HepG2 (cell line): ENCODE measurements at regions not wholly inside any gene's neighbourhood (a gene's known extent, or its start where the extent isn't known, plus 50 kb on each side); places are given as distances from the start of the nearest gene placed in this dataset.

ENCODE experiments used
- ATAC-seq: fragments of 200-7000 bp; cut with Tn5 transposase; 3 replicates; pipeline ENCODE4 v1.9.1; 2020; ENCODE audit warnings: mild to moderate bottlenecking, moderate library complexity
- BruUV-seq: library from RNA; stranded (reverse); fragments of 400-500 nt; replicated peaks from 2 replicates; lab custom pipeline; 2021; lab: Mats Ljungman, UMichigan
- CTCF ChIA-PET: fragments of 300-600 bp; formaldehyde crosslinking; extraction: SDS; loops from one replicate; lab custom pipeline; 2021; ENCODE audit warnings: low total read pairs, inconsistent platforms, low intra/inter-chr PET ratio; lab: Yijun Ruan, JAX
- POLR2A ChIA-PET: fragments of 350-600 bp; sonication (Branson Sonifier 250); formaldehyde crosslinking; loops from one replicate; lab custom pipeline; 2020; ENCODE audit warnings: antibody characterized with exemption, inconsistent platforms; lab: Yijun Ruan, JAX
- DNase-seq: peaks from one replicate; pipeline ENCODE4 v3.0.0-alpha.2; 2015; ENCODE audit warnings: low spot score
- FAIRE-seq: peaks from 3 replicates; lab custom pipeline; 2011; peaks lifted over from hg19 to GRCh38; lab: Jason Lieb, UNC
- H2AFZ ChIP-seq: one replicate; pipeline ENCODE4 v1.6.1; 2011; ENCODE audit warnings: low read length, inconsistent platforms
- H3K27ac ChIP-seq: fragments of 300-600 bp; 3 replicates; pipeline ENCODE4 v1.8.0; 2011; ENCODE audit warnings: mixed run types, mild to moderate bottlenecking, mixed read lengths, low read length, inconsistent platforms; ENCODE audit not compliant: insufficient read depth; ENCODE audit errors: extremely low read length
- H3K27me3 ChIP-seq, 2 experiments: fragments of 200-600 bp in 1 of 2; 2 replicates in 1 of 2; 3 replicates in 1 of 2; pipeline versions ENCODE4 v1.6.0 to v1.8.0; 2011; ENCODE audit warnings: low read length in 2 of 2, mild to moderate bottlenecking in 2 of 2, moderate library complexity in 2 of 2, inconsistent platforms in 1 of 2; ENCODE audit not compliant: insufficient read depth in 2 of 2, control insufficient read depth in 1 of 2
- H3K36me3 ChIP-seq, 2 experiments: fragments of 200-600 bp in 1 of 2; replicated peaks in 1 of 2; 2 replicates in 1 of 2; 3 replicates in 1 of 2; pipeline versions ENCODE4 v1.5.1 to v1.8.0; 2011; ENCODE audit warnings: low read length in 2 of 2, inconsistent platforms in 1 of 2; ENCODE audit not compliant: insufficient read depth in 2 of 2, control insufficient read depth in 1 of 2
- H3K4me1 ChIP-seq: 2 replicates; pipeline ENCODE4 v1.5.1; 2012; ENCODE audit warnings: low read length, inconsistent platforms; ENCODE audit not compliant: insufficient read depth
- H3K4me2 ChIP-seq: 2 replicates; pipeline ENCODE4 v1.6.0; 2011; ENCODE audit warnings: low read depth, low read length, inconsistent platforms
- H3K4me3 ChIP-seq, 3 experiments: fragments of 200-600 bp in 1 of 3; sonication (generic), shearing (Covaris generic) in 1 of 3; replicated peaks in 1 of 3; 2 replicates each; pipeline ENCODE4 v1.5.1; 2011 to 2016; ENCODE audit warnings: low read length in 3 of 3, inconsistent platforms in 2 of 3, low read depth in 2 of 3, mild to moderate bottlenecking in 2 of 3, control low read depth in 1 of 3, mixed read lengths in 1 of 3; ENCODE audit not compliant: insufficient read depth in 1 of 3
- H3K79me2 ChIP-seq: one replicate; pipeline ENCODE4 v1.6.1; 2011; ENCODE audit warnings: low read length, inconsistent platforms; ENCODE audit not compliant: insufficient read depth
- H3K9ac ChIP-seq: 2 replicates; pipeline ENCODE4 v1.6.0; 2011; ENCODE audit warnings: mild to moderate bottlenecking, low read depth, low read length, inconsistent platforms; ENCODE audit not compliant: insufficient read depth
- H3K9me3 ChIP-seq: 2 replicates; pipeline ENCODE4 v1.5.1; 2012; ENCODE audit warnings: mild to moderate bottlenecking, low read length
- H4K20me1 ChIP-seq: 2 replicates; pipeline ENCODE4 v1.6.0; 2011; ENCODE audit warnings: inconsistent platforms, mild to moderate bottlenecking, low read length, moderate library complexity; ENCODE audit not compliant: insufficient read depth
- BATF2 ChIP-seq: sonication (generic); formaldehyde crosslinking; IDR thresholded peaks from 2 replicates; pipeline ENCODE4 v1.8.0; 2022; ENCODE audit warnings: mild to moderate bottlenecking, missing genetic modification reagents, moderate library complexity
- CBX1 ChIP-seq: IDR thresholded peaks from one replicate; pipeline ENCODE4 v1.6.1; 2016; ENCODE audit warnings: antibody characterized with exemption, low read depth
- CERS6 ChIP-seq: sonication (generic); formaldehyde crosslinking; IDR thresholded peaks from 2 replicates; pipeline ENCODE4 v1.5.0; 2020; ENCODE audit warnings: missing genetic modification reagents
- MLXIP ChIP-seq: sonication (generic); formaldehyde crosslinking; IDR thresholded peaks from 2 replicates; pipeline ENCODE4 v1.9.0; 2021; ENCODE audit warnings: missing genetic modification reagents, borderline replicate concordance
- PAWR ChIP-seq: sonication (generic); formaldehyde crosslinking; IDR thresholded peaks from 2 replicates; pipeline ENCODE4 v1.4.0; 2020; ENCODE audit warnings: missing genetic modification reagents, mild to moderate bottlenecking, borderline replicate concordance
- REST ChIP-seq, 2 experiments: IDR thresholded peaks; 2 replicates each; pipeline ENCODE4 v1.6.1; 2011 to 2012; ENCODE audit warnings: low read length in 2 of 2, borderline replicate concordance in 1 of 2, low read depth in 1 of 2, mild to moderate bottlenecking in 1 of 2, moderate library complexity in 1 of 2
- TAF15 ChIP-seq: fragments of 200-400 bp; formaldehyde crosslinking; IDR thresholded peaks from one replicate; pipeline ENCODE4 v1.6.1; 2018; ENCODE audit warnings: mild to moderate bottlenecking, low read depth, low read length; ENCODE audit not compliant: poor library complexity, severe bottlenecking
- ZNF557 ChIP-seq: sonication (generic); formaldehyde crosslinking; IDR thresholded peaks from 2 replicates; pipeline ENCODE4 v1.4.0; 2020; ENCODE audit warnings: missing genetic modification reagents
- ZNF629 ChIP-seq: sonication (generic); formaldehyde crosslinking; conservative IDR thresholded peaks from 2 replicates; pipeline ENCODE4 v1.5.0; 2020; ENCODE audit warnings: missing genetic modification reagents
- ZNF672 ChIP-seq: sonication (generic); formaldehyde crosslinking; IDR thresholded peaks from 2 replicates; pipeline ENCODE4 v1.8.1; 2022; ENCODE audit warnings: missing genetic modification reagents
- ZSCAN29 ChIP-seq: sonication (generic); formaldehyde crosslinking; conservative IDR thresholded peaks from 2 replicates; pipeline ENCODE4 v1.4.0; 2020; ENCODE audit warnings: mild to moderate bottlenecking, missing genetic modification reagents
- in situ Hi-C: cut with HindIII; loops from 2 replicates; pipeline ENCODE4 v1.10.0; 2017; ENCODE audit warnings: low pct_unique_long_range_greater_than_20kb; ENCODE audit not compliant: extremely low pct_ligation_motif_present
- intact Hi-C: fragments of 100-400 bp; cut with micrococcal nuclease; formaldehyde crosslinking; loops from one replicate; pipeline ENCODE4 v1.10.0; 2022; ENCODE audit not compliant: unreplicated experiment

GRCh38 chr12:46478123-46478522 lies 105.5 kb upstream of the SLC38A2 start (continued):
- TF ChIP-seq REST (IDR thresholded peaks at IDR 0.05; ENCODE audit: borderline replicate concordance in 1 of 2, low read depth in 1 of 2, low read length in 2 of 2): no peak
- TF ChIP-seq CERS6 (CRISPR knock-in tag): no peak
- TF ChIP-seq ZNF629 (CRISPR knock-in tag): peak; percentile 80
- TF ChIP-seq ZNF672: no peak
- TF ChIP-seq ZNF557 (CRISPR knock-in tag): no peak

- ATAC-seq: no peak
- Histone ChIP-seq H3K36me3 (no peaks in the 10 kb centered on the region), H3K79me2 (no peaks in the 10 kb centered on the region), H3K9ac (no peak overlapping the region), H3K4me1 (peaks cover 83% of the 10 kb centered on the region), H3K4me3 (no peak overlapping the region), H3K27me3 (no peaks in the 10 kb centered on the region), H3K9me3 (no peaks in the 10 kb centered on the region), H2AFZ (no peak overlapping the region), H4K20me1 (no peaks in the 10 kb centered on the region), H3K27ac (no peak overlapping the region), H3K4me2 (no peak overlapping the region)
- POLR2A ChIA-PET: no interaction called here
- intact Hi-C loops: no loop called here
- no TSS peak for BruUV-seq
- in situ Hi-C loops: no loop called here
- TF ChIP-seq CBX1 (no peak), TAF15 (no peak), MLXIP (CRISPR knock-in tag) (no peak), PAWR (CRISPR knock-in tag) (no peak), BATF2 (CRISPR knock-in tag) (no peak), ZSCAN29 (CRISPR knock-in tag) (no peak)
- DNase-seq: no peak
- FAIRE-seq: no peak
- CTCF ChIA-PET: no interaction called here
Observed at GRCh38 chr12:46477541-46477940, 105.0 kb upstream of the SLC38A2 start.
